Keratinocyte (primary cell): ENCODE measurements at regions not wholly inside any gene's neighbourhood (a gene's known extent, or its start where the extent isn't known, plus 50 kb on each side); places are given as distances from the start of the nearest gene placed in this dataset.

ENCODE experiments used
- CTCF ChIP-seq, 3 experiments: IDR thresholded peaks in 1 of 3; conservative IDR thresholded peaks in 1 of 3; optimal IDR thresholded peaks in 1 of 3; 2 replicates in 2 of 3; 3 replicates in 1 of 3; pipeline versions ENCODE3 to v1.5.1; 2011; ENCODE audit warnings: low read length in 3 of 3, mild to moderate bottlenecking in 3 of 3, moderate library complexity in 2 of 3, control low read depth in 1 of 3, inconsistent platforms in 1 of 3; ENCODE audit not compliant: insufficient read depth in 2 of 3; ENCODE audit errors: extremely low read depth in 1 of 3
- EZH2 ChIP-seq: IDR thresholded peaks from one replicate; pipeline ENCODE4 v1.6.1; 2012; ENCODE audit warnings: inconsistent platforms, mild to moderate bottlenecking, low read length, moderate library complexity

- TF ChIP-seq CTCF (optimal IDR thresholded peaks at IDR 0.05 in 1 of 3, IDR thresholded peaks at IDR 0.05 in 1 of 3, conservative IDR thresholded peaks at IDR 0.05 in 1 of 3; ENCODE audit: extremely low read depth in 1 of 3, insufficient read depth in 2 of 3, low read length in 3 of 3) = no peak
- TF ChIP-seq EZH2 = no peak
These were observed 59.6 kb upstream of the HTR4 start for GRCh38 chr5:148713735-148714508.
